SU-DHL-6 (cell line): ENCODE measurements at regions not wholly inside any gene's neighbourhood (a gene's known extent, or its start where the extent isn't known, plus 50 kb on each side); places are given as distances from the start of the nearest gene placed in this dataset.

Experiments used
- H2AFZ ChIP-seq: fragments of 200-600 bp; sonication (generic); 2 replicates; pipeline ENCODE4 v1.6.1; 2014; ENCODE audit warnings: low read depth, mild to moderate bottlenecking, moderate library complexity, mixed read lengths, antibody characterized with exemption, low read length; ENCODE audit not compliant: severe bottlenecking
- H3F3A ChIP-seq: fragments of 200-600 bp; shearing (Covaris generic); 2 replicates; pipeline ENCODE4 v1.6.0; 2016; ENCODE audit warnings: antibody characterized with exemption, mild to moderate bottlenecking; ENCODE audit not compliant: insufficient read depth
- H3K27ac ChIP-seq: fragments of 200-600 bp; sonication (generic); 2 replicates; pipeline ENCODE4 v1.5.1; 2016; ENCODE audit warnings: low read depth, mild to moderate bottlenecking, low read length, moderate library complexity, mixed read lengths
- H3K27me3 ChIP-seq: fragments of 200-600 bp; sonication (generic), shearing (Covaris generic); 2 replicates; pipeline ENCODE4 v1.6.0; 2014; ENCODE audit warnings: mild to moderate bottlenecking, low read length
- H3K36me3 ChIP-seq: fragments of 200-600 bp; sonication (generic); 2 replicates; pipeline ENCODE4 v1.6.1; 2014; ENCODE audit warnings: mild to moderate bottlenecking, low read length, mixed read lengths
- H3K4me2 ChIP-seq: fragments of 300-600, 200-600 bp; shearing (Covaris generic), sonication (generic); 2 replicates; pipeline ENCODE4 v1.6.0; 2014; ENCODE audit warnings: low read length, low read depth, mild to moderate bottlenecking; ENCODE audit not compliant: poor library complexity, severe bottlenecking
- H3K4me3 ChIP-seq: fragments of 200-600 bp; sonication (generic); 2 replicates; pipeline ENCODE4 v1.5.1; 2014; ENCODE audit warnings: antibody characterized with exemption, low read length, mild to moderate bottlenecking, mixed read lengths; ENCODE audit not compliant: insufficient read depth, poor library complexity, severe bottlenecking
- H3K79me2 ChIP-seq: fragments of 200-600 bp; sonication (generic); 2 replicates; pipeline ENCODE4 v1.6.1; 2014; ENCODE audit warnings: mild to moderate bottlenecking, low read length, moderate library complexity; ENCODE audit not compliant: insufficient read depth
- H3K9ac ChIP-seq: fragments of 200-600 bp; sonication (generic); 2 replicates; pipeline ENCODE4 v1.7.0; 2014; ENCODE audit warnings: mild to moderate bottlenecking, low read length
- H3K9me2 ChIP-seq: fragments of 200-600 bp; sonication (generic); replicated peaks from 2 replicates; pipeline ENCODE4 v1.6.1; 2014; ENCODE audit warnings: low read length; ENCODE audit not compliant: insufficient read depth
- H3K9me3 ChIP-seq: fragments of 200-600 bp; sonication (generic); 2 replicates; pipeline ENCODE4 v1.6.1; 2014; ENCODE audit warnings: low read length, mixed read lengths; ENCODE audit not compliant: insufficient read depth
- H4K20me1 ChIP-seq: fragments of 200-600 bp; sonication (generic); 2 replicates; pipeline ENCODE4 v1.6.1; 2014; ENCODE audit warnings: low read depth, mild to moderate bottlenecking, antibody characterized with exemption, low read length, moderate library complexity, mixed read lengths
- CTCF ChIP-seq: fragments of 200-600 bp; sonication (generic); IDR thresholded peaks from one replicate; pipeline ENCODE4 v1.5.1; 2017; ENCODE audit warnings: antibody characterized with exemption, mild to moderate bottlenecking, low read length, moderate library complexity; ENCODE audit not compliant: insufficient read depth, poor library complexity, severe bottlenecking
- EZH2phosphoT487 ChIP-seq: fragments of 200-600 bp; sonication (generic), shearing (Covaris generic); conservative IDR thresholded peaks from 2 replicates; pipeline ENCODE4 v1.6.1; 2018; ENCODE audit warnings: mild to moderate bottlenecking, antibody characterized with exemption, low read length, moderate library complexity, mixed read lengths

GRCh38 chr1:59123081-59123681 lies 173.7 kb upstream of the FGGY start:
- Histone ChIP-seq H3K9ac (no peak overlapping the region), H3K9me2 (no peaks in the 10 kb centered on the region), H3K4me2 (no peak overlapping the region), H4K20me1 (no peaks in the 10 kb centered on the region), H3K27me3 (no peaks in the 10 kb centered on the region), H3K79me2 (no peaks in the 10 kb centered on the region), H3F3A (no peaks in the 10 kb centered on the region), H3K27ac (no peak overlapping the region), H3K36me3 (no peaks in the 10 kb centered on the region), H2AFZ (no peak overlapping the region), H3K9me3 (no peaks in the 10 kb centered on the region), H3K4me3 (no peak overlapping the region)
- no peak for TF ChIP-seq CTCF
- TF ChIP-seq EZH2phosphoT487: no peak

- no peak for TF ChIP-seq CTCF
- no peak for TF ChIP-seq EZH2phosphoT487
- no peak overlapping the region for H3K27ac ChIP-seq
- H3K27me3 ChIP-seq: no peaks in the 10 kb centered on the region
- H3K79me2 ChIP-seq: no peaks in the 10 kb centered on the region
- H3K9me3 ChIP-seq: no peaks in the 10 kb centered on the region
- no peaks in the 10 kb centered on the region for H3K9me2 ChIP-seq
- H3K4me2 ChIP-seq: no peak overlapping the region
- H3K4me3 ChIP-seq: no peak overlapping the region
- no peak overlapping the region for H3K9ac ChIP-seq
- H4K20me1 ChIP-seq: no peaks in the 10 kb centered on the region
- H3K36me3 ChIP-seq: no peaks in the 10 kb centered on the region
- H3F3A ChIP-seq: no peaks in the 10 kb centered on the region
- no peak overlapping the region for H2AFZ ChIP-seq
These were observed 172.7 kb upstream of the FGGY start for GRCh38 chr1:59124166-59124565.

GRCh38 chr1:59125154-59125553 lies 171.7 kb upstream of the FGGY start:
- Histone ChIP-seq H3K9me2 (no peaks in the 10 kb centered on the region), H3K9ac (no peak overlapping the region), H3K79me2 (no peaks in the 10 kb centered on the region), H3K27me3 (no peaks in the 10 kb centered on the region), H3K4me2 (no peak overlapping the region), H3K9me3 (no peaks in the 10 kb centered on the region), H2AFZ (no peak overlapping the region), H3K4me3 (no peak overlapping the region), H4K20me1 (no peaks in the 10 kb centered on the region), H3K36me3 (no peaks in the 10 kb centered on the region), H3F3A (no peaks in the 10 kb centered on the region), H3K27ac (no peak overlapping the region)
- TF ChIP-seq EZH2phosphoT487 (no peak), CTCF (no peak)
